H9 (cell line): ENCODE measurements at regions not wholly inside any gene's neighbourhood (a gene's known extent, or its start where the extent isn't known, plus 50 kb on each side); places are given as distances from the start of the nearest gene placed in this dataset.

ENCODE experiments used
- DNase-seq: peaks from one replicate; pipeline ENCODE4 v3.0.0-alpha.2; 2017
- H2AFZ ChIP-seq: one replicate; pipeline ENCODE4 v1.6.1; 2013; ENCODE audit warnings: mild to moderate bottlenecking, low read length, control low read depth, moderate library complexity
- H2AK5ac ChIP-seq: 2 replicates; pipeline ENCODE4 v1.6.1; 2013; ENCODE audit warnings: low read length, control low read depth, mixed read lengths; ENCODE audit not compliant: insufficient read length
- H2BK120ac ChIP-seq: one replicate; pipeline ENCODE4 v1.6.1; 2013; ENCODE audit warnings: low read depth, mild to moderate bottlenecking, low read length, control low read depth, inconsistent platforms; ENCODE audit not compliant: poor library complexity, severe bottlenecking
- H2BK12ac ChIP-seq: 2 replicates; pipeline ENCODE4 v1.6.1; 2013; ENCODE audit warnings: low read length, control low read depth, mixed read lengths, low read depth; ENCODE audit not compliant: insufficient read length
- H2BK15ac ChIP-seq: 2 replicates; pipeline ENCODE4 v1.6.1; 2013; ENCODE audit warnings: low read depth, low read length, control low read depth
- H2BK20ac ChIP-seq: one replicate; pipeline ENCODE4 v1.6.1; 2013; ENCODE audit warnings: low read depth, mild to moderate bottlenecking, low read length, control low read depth, inconsistent platforms; ENCODE audit not compliant: poor library complexity, severe bottlenecking
- H2BK5ac ChIP-seq: 2 replicates; pipeline ENCODE4 v1.6.1; 2013; ENCODE audit warnings: low read length, control low read depth, mixed read lengths; ENCODE audit not compliant: insufficient read length
- H3K14ac ChIP-seq: 2 replicates; pipeline ENCODE4 v1.6.1; 2013; ENCODE audit warnings: low read length, control low read depth; ENCODE audit not compliant: insufficient read depth
- H3K18ac ChIP-seq: 2 replicates; pipeline ENCODE4 v1.6.1; 2013; ENCODE audit warnings: low read depth, mild to moderate bottlenecking, mixed read lengths, low read length, control low read depth; ENCODE audit not compliant: insufficient read length
- H3K23ac ChIP-seq: 2 replicates; pipeline ENCODE4 v1.6.1; 2013; ENCODE audit warnings: low read length, control low read depth, mixed read lengths, low read depth; ENCODE audit not compliant: insufficient read length
- H3K23me2 ChIP-seq: 2 replicates; pipeline ENCODE4 v1.6.1; 2013; ENCODE audit warnings: low read depth, mild to moderate bottlenecking, mixed read lengths, low read length, control low read depth; ENCODE audit not compliant: insufficient read length, poor library complexity, severe bottlenecking
- H3K27ac ChIP-seq: 2 replicates; pipeline ENCODE4 v1.5.1; 2013; ENCODE audit warnings: low read length, control low read depth, mixed read lengths, low read depth; ENCODE audit not compliant: insufficient read length
- H3K27me3 ChIP-seq: 2 replicates; pipeline ENCODE4 v1.6.1; 2013; ENCODE audit warnings: low read length, control low read depth, inconsistent platforms; ENCODE audit not compliant: insufficient read depth
- H3K4ac ChIP-seq: 2 replicates; pipeline ENCODE4 v1.6.1; 2013; ENCODE audit warnings: low read depth, mild to moderate bottlenecking, control low read depth, inconsistent platforms, low read length, moderate library complexity
- H3K4me1 ChIP-seq: 2 replicates; pipeline ENCODE4 v1.6.1; 2013; ENCODE audit warnings: low read length, control low read depth, inconsistent platforms; ENCODE audit not compliant: insufficient read depth
- H3K4me2 ChIP-seq: 2 replicates; pipeline ENCODE4 v1.6.1; 2013; ENCODE audit warnings: low read length, control low read depth, mixed read lengths; ENCODE audit not compliant: insufficient read length, insufficient read depth
- H3K56ac ChIP-seq: 2 replicates; pipeline ENCODE4 v1.6.1; 2013; ENCODE audit warnings: low read depth, mild to moderate bottlenecking, mixed read lengths, low read length, control low read depth; ENCODE audit not compliant: insufficient read length
- H3K79me1 ChIP-seq: 2 replicates; pipeline ENCODE4 v1.6.1; 2013; ENCODE audit warnings: low read depth, mild to moderate bottlenecking, moderate library complexity, low read length, control low read depth, inconsistent platforms; ENCODE audit not compliant: insufficient read depth, poor library complexity, severe bottlenecking
- H3K79me2 ChIP-seq: 2 replicates; pipeline ENCODE4 v1.6.1; 2013; ENCODE audit warnings: low read length, control low read depth, inconsistent platforms; ENCODE audit not compliant: insufficient read depth
- H3K9ac ChIP-seq: 2 replicates; pipeline ENCODE4 v1.6.1; 2013; ENCODE audit warnings: low read length, control low read depth, mixed read lengths; ENCODE audit not compliant: insufficient read length; ENCODE audit errors: extremely low read depth
- H3K9me3 ChIP-seq: one replicate; pipeline ENCODE4 v1.6.1; 2013; ENCODE audit warnings: low read depth, low read length, inconsistent platforms; ENCODE audit not compliant: control insufficient read depth
- H3T11ph ChIP-seq: one replicate; pipeline ENCODE4 v1.6.1; 2013; ENCODE audit warnings: mild to moderate bottlenecking, low read length, control low read depth, inconsistent platforms
- H4K20me1 ChIP-seq: one replicate; pipeline ENCODE4 v1.6.1; 2013; ENCODE audit not compliant: control insufficient read depth, insufficient read length, insufficient read depth
- H4K5ac ChIP-seq: 2 replicates; pipeline ENCODE4 v1.6.1; 2013; ENCODE audit warnings: low read depth, mild to moderate bottlenecking, mixed read lengths, low read length, control low read depth; ENCODE audit not compliant: insufficient read length
- H4K8ac ChIP-seq: replicated peaks from 2 replicates; pipeline ENCODE4 v1.6.1; 2013; ENCODE audit warnings: low read length, control low read depth, mixed read lengths, low read depth; ENCODE audit not compliant: insufficient read length
- H4K91ac ChIP-seq: 2 replicates; pipeline ENCODE4 v1.6.1; 2013; ENCODE audit warnings: low read depth, mild to moderate bottlenecking, moderate library complexity, mixed read lengths, low read length, control low read depth; ENCODE audit not compliant: insufficient read length
- H3K27ac Mint-ChIP-seq, 3 experiments: 2 replicates in 2 of 3; 3 replicates in 1 of 3; pipeline ENCODE4 v1.8.0; 2020 to 2021; ENCODE audit warnings: mixed read lengths in 3 of 3, mild to moderate bottlenecking in 1 of 3, moderate library complexity in 1 of 3
- H3K27me3 Mint-ChIP-seq: 2 replicates; pipeline ENCODE4 v1.8.0; 2021; ENCODE audit warnings: low read depth, mild to moderate bottlenecking, moderate library complexity, mixed read lengths
- H3K36me3 Mint-ChIP-seq, 3 experiments: 2 replicates in 2 of 3; 3 replicates in 1 of 3; pipeline ENCODE4 v1.8.0; 2020 to 2021; ENCODE audit warnings: low read depth in 3 of 3, mixed read lengths in 3 of 3; ENCODE audit not compliant: insufficient read depth in 1 of 3
- H3K4me1 Mint-ChIP-seq, 2 experiments: 2 replicates each; pipeline ENCODE4 v1.8.0; 2020; ENCODE audit warnings: mixed read lengths in 2 of 2
- H3K4me3 Mint-ChIP-seq, 2 experiments: 2 replicates in 1 of 2; 3 replicates in 1 of 2; pipeline ENCODE4 v1.8.0; 2020 to 2021; ENCODE audit warnings: mild to moderate bottlenecking in 2 of 2, mixed read lengths in 2 of 2, moderate library complexity in 1 of 2
- H3K9me3 Mint-ChIP-seq, 2 experiments: 2 replicates in 1 of 2; 3 replicates in 1 of 2; pipeline ENCODE4 v1.8.0; 2020; ENCODE audit warnings: mild to moderate bottlenecking in 2 of 2, mixed read lengths in 2 of 2, moderate library complexity in 1 of 2
- WGBS: extraction: QIAGEN DNeasy Blood & Tissue Kit; methylation state at CpG from one replicate; pipeline ENCODE4 v1.1.7; 2013; ENCODE audit warnings: missing lambda C conversion rate, low lambda C conversion rate, mixed read lengths; ENCODE audit not compliant: insufficient read length; ENCODE audit errors: extremely low coverage; 5-methylcytosine and 5-hydroxymethylcytosine counted together
- TF ChIP-seq, protein P1 (sequence below): fragments of 200-600 bp; sonication (generic); conservative IDR thresholded peaks from 3 replicates; pipeline ENCODE4 v1.8.0; 2021; ENCODE audit warnings: antibody characterized with exemption, mild to moderate bottlenecking

DNA sequence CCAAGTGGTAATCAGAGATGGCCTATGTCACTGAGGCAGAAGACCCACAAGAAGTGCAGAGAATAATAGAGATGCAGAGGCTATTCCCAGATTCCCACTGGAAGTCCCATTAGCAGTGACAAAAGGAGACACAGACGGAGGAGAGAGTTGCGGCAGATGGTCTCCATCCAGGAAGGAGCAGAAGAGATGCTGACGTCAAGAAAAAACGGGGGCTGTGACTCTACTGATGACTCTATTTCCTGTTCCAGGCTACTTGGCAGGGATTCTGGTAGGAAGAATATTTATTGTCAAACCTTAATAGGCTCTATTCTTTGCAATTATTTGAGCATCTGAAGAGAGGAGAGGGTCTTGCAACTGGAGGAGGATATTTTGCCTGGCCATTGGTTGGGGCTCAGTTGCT, 246.0 kb upstream of the ECI2 start:
- no peak overlapping the region for H3K23ac ChIP-seq
- H3K4me1 ChIP-seq: no peaks in the 10 kb centered on the region
- Mint-ChIP-seq H3K4me1 (peaks cover 0 to 13% of the 10 kb centered on the region in 2 experiments; a peak in 2 of 4 replicates), H3K9me3 (peaks cover 26 to 28% of the 10 kb centered on the region in 2 experiments), H3K27me3 (peaks cover 15% of the 10 kb centered on the region), H3K36me3 (peaks cover 13 to 24% (median 22%) of the 10 kb centered on the region in 3 experiments), H3K4me3 (no peak overlapping the region), H3K27ac (no peak overlapping the region)
- TF ChIP-seq, protein P1, sequence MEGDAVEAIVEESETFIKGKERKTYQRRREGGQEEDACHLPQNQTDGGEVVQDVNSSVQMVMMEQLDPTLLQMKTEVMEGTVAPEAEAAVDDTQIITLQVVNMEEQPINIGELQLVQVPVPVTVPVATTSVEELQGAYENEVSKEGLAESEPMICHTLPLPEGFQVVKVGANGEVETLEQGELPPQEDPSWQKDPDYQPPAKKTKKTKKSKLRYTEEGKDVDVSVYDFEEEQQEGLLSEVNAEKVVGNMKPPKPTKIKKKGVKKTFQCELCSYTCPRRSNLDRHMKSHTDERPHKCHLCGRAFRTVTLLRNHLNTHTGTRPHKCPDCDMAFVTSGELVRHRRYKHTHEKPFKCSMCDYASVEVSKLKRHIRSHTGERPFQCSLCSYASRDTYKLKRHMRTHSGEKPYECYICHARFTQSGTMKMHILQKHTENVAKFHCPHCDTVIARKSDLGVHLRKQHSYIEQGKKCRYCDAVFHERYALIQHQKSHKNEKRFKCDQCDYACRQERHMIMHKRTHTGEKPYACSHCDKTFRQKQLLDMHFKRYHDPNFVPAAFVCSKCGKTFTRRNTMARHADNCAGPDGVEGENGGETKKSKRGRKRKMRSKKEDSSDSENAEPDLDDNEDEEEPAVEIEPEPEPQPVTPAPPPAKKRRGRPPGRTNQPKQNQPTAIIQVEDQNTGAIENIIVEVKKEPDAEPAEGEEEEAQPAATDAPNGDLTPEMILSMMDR: no peak
- H3K9me3 ChIP-seq: peaks cover 9% of the 10 kb centered on the region
- no peak overlapping the region for H3K18ac ChIP-seq
- no peaks in the 10 kb centered on the region for H3K79me2 ChIP-seq
- H2BK5ac ChIP-seq: no peak overlapping the region
- no peak overlapping the region for H3K14ac ChIP-seq
- no peak overlapping the region for H2AFZ ChIP-seq
- no peaks in the 10 kb centered on the region for H3K27me3 ChIP-seq
- WGBS: no CpG with 5 or more reads among the region's 4 CpGs
- no peaks in the 10 kb centered on the region for H3K79me1 ChIP-seq
- H2BK20ac ChIP-seq: no peak overlapping the region
- no peak for DNase-seq
- no peak overlapping the region for H3K27ac ChIP-seq
- H3K56ac ChIP-seq: no peak overlapping the region
- H3T11ph ChIP-seq: no peak overlapping the region
- no peak overlapping the region for H2BK120ac ChIP-seq
- H2BK12ac ChIP-seq: no peak overlapping the region
- H2AK5ac ChIP-seq: no peak overlapping the region
- H4K20me1 ChIP-seq: no peaks in the 10 kb centered on the region
- no peak overlapping the region for H4K5ac ChIP-seq
- H3K4ac ChIP-seq: no peak overlapping the region
- H4K91ac ChIP-seq: no peak overlapping the region
- H4K8ac ChIP-seq: no peak overlapping the region
- H3K23me2 ChIP-seq: no peaks in the 10 kb centered on the region
- no peak overlapping the region for H3K9ac ChIP-seq
- no peak overlapping the region for H2BK15ac ChIP-seq
- H3K4me2 ChIP-seq: no peak overlapping the region
